Fibroblast of villous mesenchyme (primary cell): ENCODE measurements at regions not wholly inside any gene's neighbourhood (a gene's known extent, or its start where the extent isn't known, plus 50 kb on each side); places are given as distances from the start of the nearest gene placed in this dataset.
"Not testable (repeated sequence)": the region's sequence is repeated elsewhere in the genome, so short reads cannot be mapped to it uniquely, and the experiment has no call there.

Source experiments
- DNase-seq: peaks from one replicate; pipeline ENCODE4 v3.0.0-alpha.2; 2010; ENCODE audit warnings: low read depth
- H3K4me3 ChIP-seq: 2 replicates; pipeline ENCODE4 v1.5.1; 2011; ENCODE audit warnings: low read depth, mild to moderate bottlenecking, low read length
- CTCF ChIP-seq: IDR thresholded peaks from 2 replicates; pipeline ENCODE4 v1.5.1; 2012; ENCODE audit warnings: low read depth, mild to moderate bottlenecking, low read length; ENCODE audit not compliant: insufficient read depth

DNA sequence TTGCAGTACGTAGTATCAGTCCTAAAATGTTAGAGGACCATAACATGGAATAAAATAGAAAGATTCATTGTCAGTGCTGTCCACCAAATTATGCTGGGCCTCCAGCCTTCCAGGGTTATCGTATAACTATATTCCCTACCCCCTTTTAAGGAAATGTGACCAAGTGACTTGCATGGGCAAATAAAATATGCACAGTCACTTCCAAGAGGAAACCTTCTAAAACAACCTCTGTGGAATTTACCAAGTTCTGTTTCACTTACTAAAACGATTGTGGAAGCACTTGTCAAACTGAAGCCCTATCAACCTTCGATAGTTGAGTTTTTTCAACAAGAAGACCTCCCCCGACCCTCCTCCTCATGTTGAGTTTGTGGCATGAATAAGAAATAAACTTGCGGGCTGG lies 345.4 kb upstream of the C16orf82 start:
- no peak for TF ChIP-seq CTCF
- DNase-seq = no peak
- H3K4me3 ChIP-seq = no peak overlapping the region

DNA sequence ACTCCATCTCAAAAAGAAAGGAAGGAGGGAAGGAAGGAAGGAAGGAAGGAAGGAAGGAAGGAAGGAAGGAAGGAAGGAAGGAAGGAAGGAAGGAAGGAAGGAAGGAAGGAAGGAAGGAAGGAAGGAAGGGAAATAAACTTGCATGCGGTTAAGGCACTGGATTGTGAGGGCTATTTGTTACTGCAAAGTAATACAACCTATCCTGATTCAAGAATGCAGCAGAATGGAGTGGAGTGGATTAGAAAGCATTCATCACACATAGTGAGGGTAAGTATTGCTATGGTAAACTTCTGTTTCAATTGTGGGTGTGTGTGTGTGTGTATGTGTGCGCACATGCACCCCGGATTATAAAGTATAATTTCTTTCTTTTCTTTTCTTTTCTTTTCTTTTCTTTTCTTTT lies 344.8 kb upstream of the C16orf82 start:
- H3K4me3 ChIP-seq, DNase-seq: not testable (repeated sequence)

DNA sequence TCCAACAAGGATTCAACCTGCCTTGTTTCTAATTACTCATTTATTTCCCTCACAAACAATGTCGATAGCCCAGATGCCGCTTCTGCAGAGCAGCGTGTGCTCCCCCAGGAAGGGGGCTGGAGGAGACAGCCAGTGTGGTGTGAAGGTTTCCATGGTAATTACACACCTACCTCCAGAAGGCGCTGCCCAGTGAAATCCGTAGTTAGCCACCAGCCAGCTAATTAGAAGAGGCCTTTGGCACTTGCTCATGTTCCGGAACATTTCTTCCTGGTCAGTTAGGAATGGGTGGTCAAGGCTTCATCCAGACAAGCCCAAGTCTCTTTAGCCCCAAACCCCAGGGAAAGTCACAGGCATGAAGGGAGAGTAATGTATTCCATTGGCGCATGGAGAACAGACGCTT lies 342.5 kb upstream of the C16orf82 start:
- TF ChIP-seq CTCF = no peak
- no peak overlapping the region for H3K4me3 ChIP-seq
- no peak for DNase-seq

DNA sequence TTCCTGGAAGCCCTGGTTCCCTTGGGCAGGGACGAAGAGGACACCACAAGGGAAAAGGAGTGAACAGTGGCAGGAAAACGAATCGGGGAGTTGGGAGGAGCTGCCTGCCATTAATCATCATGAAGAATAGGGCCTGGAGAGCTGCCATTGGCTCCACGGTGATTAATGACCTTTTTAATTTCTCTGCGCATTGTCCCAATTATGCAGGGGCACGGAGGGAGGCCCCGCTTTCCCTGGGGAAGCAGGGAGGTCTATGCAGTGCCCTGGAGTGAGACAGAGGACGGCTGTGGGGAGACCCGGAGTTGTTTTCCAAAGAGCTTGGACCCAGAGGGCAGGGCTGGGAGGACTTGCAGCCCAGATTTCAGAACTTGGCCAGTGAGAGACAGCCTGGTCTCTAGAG lies 338.9 kb upstream of the C16orf82 start:
- DNase-seq = no peak
- TF ChIP-seq CTCF = no peak
- H3K4me3 ChIP-seq = no peak overlapping the region

- DNase-seq = no peak
- no peak overlapping the region for H3K4me3 ChIP-seq
- no peak for TF ChIP-seq CTCF
Measured at GRCh38 chr16:26729951-26730541, 336.7 kb upstream of the C16orf82 start.

- no peak overlapping the region for H3K4me3 ChIP-seq
- TF ChIP-seq CTCF = no peak
- no peak for DNase-seq
Measured at GRCh38 chr16:26731729-26732128, 335.0 kb upstream of the C16orf82 start.

GRCh38 chr16:26733710-26734109 lies 333.0 kb upstream of the C16orf82 start:
- DNase-seq = no peak
- H3K4me3 ChIP-seq = no peak overlapping the region
- no peak for TF ChIP-seq CTCF
